C4-2B (cell line): ENCODE measurements at regions not wholly inside any gene's neighbourhood (a gene's known extent, or its start where the extent isn't known, plus 50 kb on each side); places are given as distances from the start of the nearest gene placed in this dataset.

Experiments used
- CTCF ChIP-seq: fragments of 450-650 bp; conservative IDR thresholded peaks from 2 replicates; pipeline ENCODE4 v1.5.1; 2017; ENCODE audit warnings: mild to moderate bottlenecking
- ZFX ChIP-seq: fragments of 450-650 bp; IDR thresholded peaks from 2 replicates; pipeline ENCODE4 v1.6.1; 2017

GRCh38 chr10:58967551-58968388 is 208.7 kb upstream of the PHYHIPL start:
- no peak for TF ChIP-seq CTCF
- TF ChIP-seq ZFX, result no peak
